ENCODE measurements at regions not wholly inside any gene's neighbourhood (a gene's known extent, or its start where the extent isn't known, plus 50 kb on each side); places are given as distances from the start of the nearest gene placed in this dataset.

DNA sequence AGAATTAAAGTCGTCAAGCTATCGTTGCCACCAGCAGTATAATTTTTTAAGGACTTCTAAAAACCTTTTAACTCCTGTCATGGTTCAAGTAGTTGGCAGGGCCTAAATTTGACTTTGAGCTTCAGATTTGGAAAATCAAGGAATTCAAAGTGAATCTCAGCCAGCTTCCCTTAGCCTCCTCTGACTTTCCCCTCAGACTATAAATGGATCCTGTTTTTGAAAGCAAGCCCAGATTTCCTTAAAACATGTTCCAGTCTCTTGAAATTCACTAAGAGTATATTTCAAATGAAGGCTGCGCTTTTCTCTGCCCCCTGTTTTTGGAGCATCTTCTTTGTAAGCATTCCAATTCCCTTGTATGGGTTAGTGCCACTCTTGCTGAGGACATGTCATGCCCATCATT, 101.8 kb upstream of the CDH8 start:
- no peak for DNase-seq (ENCODE audit: low read depth, low spot score)

DNA sequence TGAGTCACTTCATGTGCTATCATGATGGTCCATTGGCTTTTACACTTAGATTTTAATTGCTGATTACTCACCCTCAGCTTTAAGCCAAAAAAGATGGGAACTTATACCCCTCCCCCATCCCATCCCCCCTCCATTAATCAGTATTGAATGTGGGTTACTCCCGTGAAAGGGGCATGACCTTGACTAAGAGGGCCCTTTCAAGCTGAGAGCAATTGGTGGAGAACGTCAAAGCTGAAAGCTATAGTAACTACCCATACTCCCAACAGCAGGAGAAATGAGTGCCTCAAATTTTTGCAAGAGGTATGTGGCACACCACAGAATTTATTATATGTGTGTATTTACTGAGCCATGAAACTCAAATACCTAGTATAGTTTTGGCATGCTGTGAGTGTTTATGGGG, 99.7 kb upstream of the CDH8 start:
- DNase-seq (ENCODE audit: low read depth, low spot score) = no peak

DNA sequence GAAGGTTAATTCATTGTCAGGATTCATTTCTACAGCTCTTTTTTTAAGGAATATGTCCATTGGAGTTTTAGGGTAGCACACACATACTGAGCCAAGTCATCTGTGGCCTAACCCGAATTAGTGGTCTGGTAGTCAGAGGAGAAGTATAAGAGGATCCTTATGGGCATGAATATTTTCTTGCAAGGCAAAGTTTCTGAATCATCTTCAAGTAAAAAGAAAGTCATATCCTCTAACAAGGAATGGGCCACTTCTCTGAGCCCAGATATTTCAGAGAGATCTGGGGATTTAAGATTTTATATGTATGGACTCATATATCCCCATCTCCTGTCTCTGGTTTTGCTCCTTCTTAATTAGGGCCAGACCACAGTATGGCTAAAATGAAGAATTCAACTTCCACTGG, 99.2 kb upstream of the CDH8 start:
- no peak for DNase-seq (ENCODE audit: low read depth, low spot score)

DNA sequence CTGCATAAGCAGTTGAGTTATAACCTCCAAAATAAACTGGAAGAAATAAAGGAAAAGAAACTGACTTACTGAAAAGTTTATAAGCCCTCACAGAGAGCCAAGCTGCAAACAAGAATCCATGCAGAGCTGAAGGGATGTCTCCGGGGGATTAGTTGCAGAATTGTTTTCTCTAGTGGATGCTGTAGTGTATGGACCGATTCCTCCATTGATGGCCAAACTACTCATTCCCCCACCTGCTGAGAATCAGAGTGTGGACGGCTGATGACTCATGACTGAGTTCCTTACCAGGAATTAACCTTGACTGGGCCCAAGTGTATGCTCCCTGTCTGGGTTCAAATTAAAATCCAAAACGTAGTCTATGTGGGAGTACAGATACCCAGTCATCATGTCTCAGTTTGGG, 93.9 kb upstream of the CDH8 start:
- DNase-seq (ENCODE audit: low read depth, low spot score) = no peak

DNA sequence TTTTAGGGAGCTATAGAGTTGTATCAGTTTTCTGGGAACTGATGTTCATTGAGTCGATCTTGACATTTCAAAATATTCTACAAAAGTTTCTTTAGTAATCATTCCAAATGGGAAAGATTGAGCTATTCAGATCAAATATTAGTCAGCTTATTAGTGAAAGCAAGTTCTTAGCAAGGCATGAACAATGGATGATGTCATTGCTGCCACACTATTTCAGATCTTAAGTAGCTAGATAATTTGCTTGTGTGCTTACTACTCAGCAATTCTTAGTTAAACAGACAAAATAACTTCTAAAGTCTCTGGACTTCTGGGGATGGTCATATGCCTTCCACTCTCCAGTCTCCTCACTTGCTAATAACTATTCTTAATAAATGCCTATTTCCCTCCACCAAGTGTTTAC, 69.0 kb upstream of the CDH8 start:
- no peak for DNase-seq (ENCODE audit: low read depth, low spot score)

DNA sequence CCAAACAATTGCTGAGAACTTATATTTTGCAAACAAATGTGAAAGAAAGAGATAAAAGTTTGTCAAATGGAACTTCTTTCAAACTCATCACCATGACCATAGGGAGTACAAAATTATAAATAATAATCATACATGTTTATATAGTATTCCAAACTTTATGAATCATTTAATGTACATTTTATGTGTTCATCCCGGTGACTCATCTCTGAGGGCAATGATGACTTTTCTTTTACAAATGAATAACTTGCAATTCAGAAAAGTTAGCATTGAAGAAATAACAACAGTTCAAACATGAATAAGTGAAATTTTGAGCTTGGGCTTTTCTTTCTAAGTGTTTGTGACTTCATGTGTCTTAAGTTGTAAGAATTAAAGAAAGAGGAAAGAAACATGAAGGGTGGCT, 66.3 kb upstream of the CDH8 start:
- no peak for DNase-seq (ENCODE audit: low read depth, low spot score)

DNA sequence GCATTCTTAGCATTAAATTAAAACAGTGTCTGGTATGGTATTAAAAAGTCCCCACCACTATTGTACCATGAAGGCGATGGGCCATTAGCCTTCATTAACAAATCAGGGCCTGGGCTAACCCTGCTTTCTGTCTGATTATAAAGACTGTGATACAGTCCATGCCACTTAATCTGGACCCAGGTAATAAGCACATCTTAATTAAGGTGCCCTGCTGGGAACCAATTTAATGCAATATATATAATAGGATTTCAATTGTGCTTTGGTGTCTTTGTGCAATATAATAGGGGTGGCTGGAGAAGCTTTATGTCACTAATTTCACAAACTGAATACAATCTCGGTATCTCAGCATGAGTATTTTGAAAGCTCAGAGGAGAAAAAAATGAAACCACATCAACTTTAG, 64.4 kb upstream of the CDH8 start:
- DNase-seq (ENCODE audit: low read depth, low spot score) = no peak

DNA sequence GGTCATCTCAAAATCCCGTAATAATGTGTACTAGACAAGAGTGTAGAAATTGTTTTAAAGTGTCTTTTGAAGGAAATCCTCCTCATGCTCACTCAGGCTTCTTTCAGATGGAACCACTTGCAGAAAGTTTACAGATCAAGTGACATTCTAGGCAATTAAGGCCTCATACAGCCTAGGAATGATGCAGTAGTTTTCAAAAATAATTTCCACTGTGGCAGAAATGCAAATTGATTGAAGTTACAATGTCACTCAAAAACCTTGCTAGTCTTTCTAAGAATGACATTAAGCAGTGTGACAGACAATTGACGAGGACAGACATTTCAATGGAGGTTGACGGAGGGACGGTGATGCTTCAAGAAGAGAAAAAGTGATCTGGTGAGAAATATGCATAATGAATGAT, 53.5 kb upstream of the CDH8 start:
- DNase-seq (ENCODE audit: low read depth, low spot score) = no peak

DNA sequence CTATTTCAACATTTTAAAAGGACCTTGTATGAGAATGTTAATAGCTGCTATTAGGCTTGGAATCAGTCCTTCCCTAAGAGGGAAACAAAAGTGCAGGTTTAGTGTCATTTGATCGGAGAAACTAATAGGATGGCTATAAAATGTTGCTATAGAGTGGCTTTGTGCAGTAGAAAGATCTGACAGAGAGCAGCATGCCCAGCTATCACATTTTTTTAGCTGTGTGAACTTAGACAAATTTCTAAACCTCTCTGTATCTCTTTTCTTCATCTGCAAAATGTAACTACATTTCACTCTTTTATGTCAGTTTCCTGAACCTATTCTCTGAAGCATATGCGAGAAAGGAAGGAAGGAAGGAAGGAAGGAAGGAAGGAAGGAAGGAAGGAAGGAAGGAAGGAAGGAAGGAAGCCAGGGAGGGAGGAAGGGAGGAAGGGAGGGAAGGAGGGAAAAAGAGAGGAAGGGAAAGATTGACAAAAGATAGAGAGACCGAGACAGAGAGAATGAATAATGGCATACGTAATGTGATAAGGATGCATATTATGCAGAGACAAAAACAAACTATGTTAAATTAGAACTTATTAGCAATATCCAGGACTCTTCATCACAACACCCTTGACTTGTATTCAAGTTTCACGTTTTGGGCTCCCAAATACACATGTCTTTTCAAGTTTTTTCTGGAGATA, 52.6 kb upstream of the CDH8 start:
- no peak for DNase-seq (ENCODE audit: low read depth, low spot score)

Measured in ELF-1 (cell line).